ENCODE measurements at regions not wholly inside any gene's neighbourhood (a gene's known extent, or its start where the extent isn't known, plus 50 kb on each side); places are given as distances from the start of the nearest gene placed in this dataset.

DNA sequence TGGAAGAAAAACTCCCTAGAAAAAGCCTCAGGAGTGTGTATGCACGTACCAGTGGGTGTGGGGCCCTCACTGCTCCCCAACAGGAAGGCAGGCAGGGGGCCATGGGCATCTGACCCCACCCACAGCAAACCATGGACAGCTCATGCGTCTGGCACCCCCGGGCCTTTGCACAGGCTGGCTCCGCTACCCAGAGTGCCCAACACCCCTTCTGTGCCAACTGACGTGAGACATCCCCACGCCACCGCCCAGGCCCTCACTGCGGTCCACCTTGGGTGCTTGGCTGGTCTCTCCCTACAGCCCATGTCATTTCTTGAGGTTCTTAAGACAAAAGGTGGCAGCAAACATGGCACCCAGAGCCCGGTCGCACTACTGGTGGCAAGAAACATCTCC lies 91.4 kb downstream of the NCOR2 start:
- in situ Hi-C loops (cut with MboI), result no loop called here
- Histone ChIP-seq H3K4me1 (ENCODE audit: insufficient read depth) (0 out of 2 replicates have a peak, but pooled peaks cover 5% of the 10 kb centered on the region), H3K79me2 (ENCODE audit: insufficient read depth) (peaks cover 11% of the 10 kb centered on the region), H3K9ac (no peak overlapping the region), H3K4me2 (ENCODE audit: unreplicated experiment) (no peak overlapping the region), H3K9me3 (ENCODE audit: low read depth) (no peaks in the 10 kb centered on the region), H3K27ac (no peak overlapping the region), H2AFZ (no peak overlapping the region), H3F3A (ENCODE audit: insufficient read depth) (no peaks in the 10 kb centered on the region), H4K20me1 (ENCODE audit: insufficient read depth) (no peaks in the 10 kb centered on the region), H3K27me3 (replicated peaks; ENCODE audit: insufficient read depth) (no peaks in the 10 kb centered on the region), H3K9me2 (ENCODE audit: insufficient read depth) (no peaks in the 10 kb centered on the region), H3K4me3 (no peak overlapping the region), H3K36me3 (ENCODE audit: low read depth) (peaks cover 21% of the 10 kb centered on the region; the same call in 1 of the 2 replicates)
- 89% methylated on average over 10 of the region's 10 CpGs for WGBS, 2 experiments (ENCODE audit: low coverage in 1 of 2, low lambda C conversion rate in 2 of 2, missing lambda C conversion rate in 2 of 2)
- no peak for DNase-seq
- TF ChIP-seq EZH2 (IDR thresholded peaks at IDR 0.05; ENCODE audit: insufficient read depth, poor library complexity, severe bottlenecking) (no peak), EZH2phosphoT487 (IDR thresholded peaks at IDR 0.05; ENCODE audit: insufficient read depth, low read depth) (no peak)

DNA sequence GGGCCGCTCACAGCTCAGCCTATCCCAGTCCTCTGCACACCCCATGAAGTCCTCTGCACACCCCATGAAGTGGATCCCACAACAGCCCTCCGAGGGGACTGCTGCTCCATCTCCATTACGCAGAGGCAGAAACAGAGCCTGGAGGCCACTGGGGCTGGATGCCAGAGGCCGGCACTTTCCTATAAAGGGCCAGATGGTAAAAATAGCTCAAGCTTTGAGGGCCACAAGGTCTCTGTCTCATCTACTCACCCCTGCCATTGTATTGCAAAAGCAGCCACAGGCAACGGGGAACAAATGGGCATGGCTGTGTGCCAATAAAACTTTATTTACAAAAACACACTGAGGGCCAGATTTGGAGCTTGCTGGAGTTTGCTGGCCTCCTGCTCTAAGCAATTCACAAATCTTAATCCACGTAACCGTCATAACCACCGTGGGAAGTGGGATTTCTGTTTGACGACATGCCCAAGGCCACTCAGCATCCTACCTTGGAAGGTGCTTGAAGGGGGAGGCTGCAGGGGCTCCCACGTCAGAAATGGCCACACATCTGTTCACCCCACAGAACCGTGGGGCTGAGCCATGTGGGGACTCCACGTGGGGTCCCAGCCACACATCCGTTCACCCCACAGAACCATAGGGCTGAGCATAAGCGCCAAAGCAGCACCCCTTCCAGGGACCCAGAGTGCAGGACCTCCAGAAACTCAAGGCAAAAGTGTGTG lies 92.0 kb downstream of the NCOR2 start:
- in situ Hi-C loops (cut with MboI), result no loop called here
- 0 out of 2 replicates have a peak, but pooled peaks cover 3% of the 10 kb centered on the region for H3K4me1 ChIP-seq (ENCODE audit: insufficient read depth)
- no peak overlapping the region for H3K27ac ChIP-seq
- H4K20me1 ChIP-seq (ENCODE audit: insufficient read depth), result no peaks in the 10 kb centered on the region
- no peak overlapping the region for H3K4me2 ChIP-seq (ENCODE audit: unreplicated experiment)
- no peaks in the 10 kb centered on the region for H3F3A ChIP-seq (ENCODE audit: insufficient read depth)
- H3K36me3 ChIP-seq (ENCODE audit: low read depth), result peaks cover 23% of the 10 kb centered on the region; the same call in 1 of the 2 replicates
- peaks cover 13% of the 10 kb centered on the region for H3K79me2 ChIP-seq (ENCODE audit: insufficient read depth)
- H2AFZ ChIP-seq, result no peak overlapping the region
- no peaks in the 10 kb centered on the region for H3K27me3 ChIP-seq (replicated peaks; ENCODE audit: insufficient read depth)
- no peak overlapping the region for H3K4me3 ChIP-seq
- H3K9me2 ChIP-seq (ENCODE audit: insufficient read depth), result no peaks in the 10 kb centered on the region
- DNase-seq, result no peak
- TF ChIP-seq EZH2 (IDR thresholded peaks at IDR 0.05; ENCODE audit: insufficient read depth, poor library complexity, severe bottlenecking) (no peak), EZH2phosphoT487 (IDR thresholded peaks at IDR 0.05; ENCODE audit: insufficient read depth, low read depth) (no peak)
- H3K9ac ChIP-seq, result no peak overlapping the region
- 90 to 91% methylated on average over 14 of the region's 14 CpGs for WGBS, 2 experiments (ENCODE audit: low coverage in 1 of 2, low lambda C conversion rate in 2 of 2, missing lambda C conversion rate in 2 of 2)
- H3K9me3 ChIP-seq (ENCODE audit: low read depth), result no peaks in the 10 kb centered on the region

GRCh38 chr12:124474709-124475108 lies 92.7 kb downstream of the NCOR2 start:
- in situ Hi-C loops (cut with MboI), result no loop called here
- no peak overlapping the region for H3K4me2 ChIP-seq (ENCODE audit: unreplicated experiment)
- peak; percentile 20 for DNase-seq
- H4K20me1 ChIP-seq (ENCODE audit: insufficient read depth), result no peaks in the 10 kb centered on the region
- no peak overlapping the region; the same call in 1 of the 2 replicates for H3K9ac ChIP-seq
- H3K36me3 ChIP-seq (ENCODE audit: low read depth), result peaks cover 26% of the 10 kb centered on the region; the same call in 1 of the 2 replicates
- H3K27ac ChIP-seq, result no peak overlapping the region
- H3F3A ChIP-seq (ENCODE audit: insufficient read depth), result no peaks in the 10 kb centered on the region
- WGBS, 2 experiments (ENCODE audit: low coverage in 1 of 2, low lambda C conversion rate in 2 of 2, missing lambda C conversion rate in 2 of 2), result 37 to 52% methylated on average over 8 to 9 of the region's 9 CpGs
- H3K9me2 ChIP-seq (ENCODE audit: insufficient read depth), result no peaks in the 10 kb centered on the region
- no peaks in the 10 kb centered on the region for H3K27me3 ChIP-seq (replicated peaks; ENCODE audit: insufficient read depth)
- TF ChIP-seq EZH2phosphoT487 (IDR thresholded peaks at IDR 0.05; ENCODE audit: insufficient read depth, low read depth) (no peak), EZH2 (IDR thresholded peaks at IDR 0.05; ENCODE audit: insufficient read depth, poor library complexity, severe bottlenecking) (no peak)
- no peaks in the 10 kb centered on the region for H3K9me3 ChIP-seq (ENCODE audit: low read depth)
- H3K4me1 ChIP-seq (ENCODE audit: insufficient read depth), result no peaks in the 10 kb centered on the region
- H3K4me3 ChIP-seq, result no peak overlapping the region
- H2AFZ ChIP-seq, result no peak overlapping the region
- H3K79me2 ChIP-seq (ENCODE audit: insufficient read depth), result peaks cover 17% of the 10 kb centered on the region

- H3K9me2 ChIP-seq (ENCODE audit: insufficient read depth), result no peaks in the 10 kb centered on the region
- peaks cover 26% of the 10 kb centered on the region; the same call in 1 of the 2 replicates for H3K36me3 ChIP-seq (ENCODE audit: low read depth)
- H3F3A ChIP-seq (ENCODE audit: insufficient read depth), result no peaks in the 10 kb centered on the region
- no peak for TF ChIP-seq EZH2phosphoT487 (IDR thresholded peaks at IDR 0.05; ENCODE audit: insufficient read depth, low read depth)
- no peak for TF ChIP-seq EZH2 (IDR thresholded peaks at IDR 0.05; ENCODE audit: insufficient read depth, poor library complexity, severe bottlenecking)
- H3K9ac ChIP-seq, result no peak overlapping the region
- in situ Hi-C loops (cut with MboI), result no loop called here
- no peak overlapping the region for H3K4me2 ChIP-seq (ENCODE audit: unreplicated experiment)
- H3K79me2 ChIP-seq (ENCODE audit: insufficient read depth), result peaks cover 25% of the 10 kb centered on the region
- H3K4me1 ChIP-seq (ENCODE audit: insufficient read depth), result no peaks in the 10 kb centered on the region
- no peaks in the 10 kb centered on the region for H3K27me3 ChIP-seq (replicated peaks; ENCODE audit: insufficient read depth)
- no peaks in the 10 kb centered on the region for H3K9me3 ChIP-seq (ENCODE audit: low read depth)
- no peak overlapping the region for H3K4me3 ChIP-seq
- 98 to 99% methylated on average over 14 of the region's 14 CpGs for WGBS, 2 experiments (ENCODE audit: low coverage in 1 of 2, low lambda C conversion rate in 2 of 2, missing lambda C conversion rate in 2 of 2)
- DNase-seq, result no peak
- H4K20me1 ChIP-seq (ENCODE audit: insufficient read depth), result no peaks in the 10 kb centered on the region
- no peak overlapping the region for H2AFZ ChIP-seq
- H3K27ac ChIP-seq, result no peak overlapping the region
Measured at GRCh38 chr12:124472690-124473279, 94.6 kb downstream of the NCOR2 start.

All from GM23248 (cell line).